Peyer's patch (tissue), 4 donors: ENCODE measurements at regions not wholly inside any gene's neighbourhood (a gene's known extent, or its start where the extent isn't known, plus 50 kb on each side); places are given as distances from the start of the nearest gene placed in this dataset.

Experiments
- DNase-seq, 3 donors: peaks; one replicate each; pipeline ENCODE4 v3.0.0-alpha.2; 2017 to 2019
- H3K27ac ChIP-seq, 4 donors: fragments of 200-600 bp; sonication (generic); one replicate each; pipeline ENCODE4 v1.5.1; 2016 to 2019
- H3K27me3 ChIP-seq, 2 donors: fragments of 200-600 bp; sonication (generic); one replicate each; pipeline ENCODE4 v1.5.1; 2019
- H3K36me3 ChIP-seq, 3 donors: fragments of 200-600 bp; sonication (generic); one replicate each; pipeline ENCODE4 v1.5.1; 2016 to 2019
- H3K4me1 ChIP-seq, 4 donors: fragments of 200-600 bp; sonication (generic); one replicate each; pipeline ENCODE4 v1.5.1; 2016 to 2019
- H3K4me3 ChIP-seq, 4 donors: fragments of 200-600 bp; sonication (generic); 1 replicate in 3 of 4; 2 replicates in 1 of 4; pipeline ENCODE4 v1.5.1; 2016 to 2019; ENCODE audit warnings: mild to moderate bottlenecking in 1 of 4
- H3K9me3 ChIP-seq, 4 donors: fragments of 200-600 bp; sonication (generic); one replicate each; pipeline ENCODE4 v1.5.1; 2016 to 2019; ENCODE audit warnings: mild to moderate bottlenecking in 1 of 4
- CTCF ChIP-seq, 6 experiments: fragments of 450-650 bp in 4 of 6; fragments of 200-600 bp in 2 of 6; sonication (generic) in 1 of 6; IDR thresholded peaks; one replicate each; pipeline ENCODE4 v1.5.1; 2017 to 2019; ENCODE audit warnings: antibody characterized with exemption in 6 of 6, mild to moderate bottlenecking in 3 of 6, moderate library complexity in 1 of 6
- POLR2A ChIP-seq, 2 donors: fragments of 450-650 bp; IDR thresholded peaks; one replicate each; pipeline ENCODE4 v1.5.1; 2017; ENCODE audit warnings: antibody characterized with exemption in 2 of 2, mild to moderate bottlenecking in 2 of 2, moderate library complexity in 2 of 2

GRCh38 chr4:24328711-24329110 lies 255.6 kb downstream of the DHX15 start:
- no peaks in the 10 kb centered on the region for H3K4me1 ChIP-seq
- no peaks in the 10 kb centered on the region for H3K36me3 ChIP-seq
- TF ChIP-seq POLR2A (IDR thresholded peaks at IDR 0.05) (no peak), CTCF (IDR thresholded peaks at IDR 0.05) (no peak)
- no peak overlapping the region for H3K27ac ChIP-seq
- H3K27me3 ChIP-seq: no peaks in the 10 kb centered on the region
- no peak overlapping the region for H3K4me3 ChIP-seq
- H3K9me3 ChIP-seq: no peaks in the 10 kb centered on the region
- no peak for DNase-seq

GRCh38 chr4:24328310-24328709 lies 256.0 kb downstream of the DHX15 start:
- Histone ChIP-seq H3K27ac (no peak overlapping the region), H3K4me1 (no peaks in the 10 kb centered on the region), H3K36me3 (no peaks in the 10 kb centered on the region), H3K4me3 (no peak overlapping the region), H3K9me3 (no peaks in the 10 kb centered on the region), H3K27me3 (no peaks in the 10 kb centered on the region)
- no peak for DNase-seq
- TF ChIP-seq CTCF (IDR thresholded peaks at IDR 0.05): no peak
- no peak for TF ChIP-seq POLR2A (IDR thresholded peaks at IDR 0.05)

- Histone ChIP-seq H3K27ac (no peak overlapping the region), H3K4me1 (no peaks in the 10 kb centered on the region), H3K9me3 (no peaks in the 10 kb centered on the region), H3K4me3 (no peak overlapping the region), H3K36me3 (no peaks in the 10 kb centered on the region), H3K27me3 (no peaks in the 10 kb centered on the region)
- no peak for TF ChIP-seq POLR2A (IDR thresholded peaks at IDR 0.05)
- no peak for DNase-seq
Observed at GRCh38 chr4:24322995-24323394, 261.4 kb downstream of the DHX15 start.

- Histone ChIP-seq H3K9me3 (no peaks in the 10 kb centered on the region), H3K4me1 (no peaks in the 10 kb centered on the region), H3K27me3 (no peaks in the 10 kb centered on the region), H3K4me3 (no peak overlapping the region), H3K27ac (no peak overlapping the region), H3K36me3 (no peaks in the 10 kb centered on the region)
- TF ChIP-seq CTCF (IDR thresholded peaks at IDR 0.05): no peak
- TF ChIP-seq POLR2A (IDR thresholded peaks at IDR 0.05): no peak
- no peak for DNase-seq
Observed at GRCh38 chr4:24322511-24322910, 261.8 kb downstream of the DHX15 start.

GRCh38 chr4:24321616-24322015 lies 262.7 kb downstream of the DHX15 start:
- Histone ChIP-seq H3K36me3 (no peaks in the 10 kb centered on the region), H3K27ac (no peak overlapping the region), H3K4me3 (no peak overlapping the region), H3K9me3 (no peaks in the 10 kb centered on the region), H3K4me1 (no peaks in the 10 kb centered on the region), H3K27me3 (no peaks in the 10 kb centered on the region)
- DNase-seq: no peak
- no peak for TF ChIP-seq POLR2A (IDR thresholded peaks at IDR 0.05)
- TF ChIP-seq CTCF (IDR thresholded peaks at IDR 0.05): no peak

GRCh38 chr4:24321131-24321530 lies 263.2 kb downstream of the DHX15 start:
- H3K4me3 ChIP-seq: no peak overlapping the region
- H3K27ac ChIP-seq: no peak overlapping the region
- DNase-seq: no peak
- TF ChIP-seq CTCF (IDR thresholded peaks at IDR 0.05) (no peak), POLR2A (IDR thresholded peaks at IDR 0.05) (no peak)
- no peaks in the 10 kb centered on the region for H3K36me3 ChIP-seq
- no peaks in the 10 kb centered on the region for H3K9me3 ChIP-seq
- no peaks in the 10 kb centered on the region for H3K27me3 ChIP-seq
- no peaks in the 10 kb centered on the region for H3K4me1 ChIP-seq
